ENCODE measurements at regions not wholly inside any gene's neighbourhood (a gene's known extent, or its start where the extent isn't known, plus 50 kb on each side); places are given as distances from the start of the nearest gene placed in this dataset.

- H3K4me3 ChIP-seq: no peak overlapping the region
- intact Hi-C loops (cut with DNase I): no loop called here
- H3K4me1 ChIP-seq: no peaks in the 10 kb centered on the region
- TF ChIP-seq POLR2A (IDR thresholded peaks at IDR 0.05): no peak
- no peak for TF ChIP-seq CTCF (IDR thresholded peaks at IDR 0.05)
- ATAC-seq (no peak), DNase-seq (no peak)
- no peaks in the 10 kb centered on the region for H3K27me3 ChIP-seq
- H3K36me3 ChIP-seq: no peaks in the 10 kb centered on the region
- WGBS, 4 donors: 77 to 85% (median 78%) methylated on average over 6 of the region's 6 CpGs
- H3K9me3 ChIP-seq: no peaks in the 10 kb centered on the region
- no peak overlapping the region for H3K27ac ChIP-seq
These were observed 341.2 kb upstream of the ZFHX3 start for GRCh38 chr16:73389085-73389484.

- intact Hi-C loops (cut with DNase I): no loop called here
- Histone ChIP-seq H3K27ac (no peak overlapping the region), H3K4me1 (no peaks in the 10 kb centered on the region), H3K36me3 (no peaks in the 10 kb centered on the region), H3K9me3 (no peaks in the 10 kb centered on the region), H3K27me3 (no peaks in the 10 kb centered on the region), H3K4me3 (no peak overlapping the region)
- DNase-seq (no peak), ATAC-seq (no peak)
- WGBS, 4 donors: 95 to 99% (median 97%) methylated on average over 3 of the region's 3 CpGs
- TF ChIP-seq CTCF (IDR thresholded peaks at IDR 0.05) (no peak), POLR2A (IDR thresholded peaks at IDR 0.05) (no peak)
These were observed 340.1 kb upstream of the ZFHX3 start for GRCh38 chr16:73387979-73388378.

- H3K27me3 ChIP-seq: no peaks in the 10 kb centered on the region
- 75 to 86% (median 81%) methylated on average over 5 of the region's 5 CpGs for WGBS, 4 donors
- ATAC-seq (no peak), DNase-seq (no peak)
- no peak overlapping the region for H3K4me3 ChIP-seq
- no peak for TF ChIP-seq CTCF (IDR thresholded peaks at IDR 0.05)
- intact Hi-C loops (cut with DNase I): no loop called here
- H3K9me3 ChIP-seq: no peaks in the 10 kb centered on the region
- H3K27ac ChIP-seq: no peak overlapping the region
- no peaks in the 10 kb centered on the region for H3K36me3 ChIP-seq
- H3K4me1 ChIP-seq: no peaks in the 10 kb centered on the region
These were observed 337.8 kb upstream of the ZFHX3 start for GRCh38 chr16:73385696-73386095.

GRCh38 chr16:73384506-73385089 lies 336.7 kb upstream of the ZFHX3 start:
- WGBS, 4 donors: 80 to 93% (median 87%) methylated on average over 5 of the region's 5 CpGs
- H3K27me3 ChIP-seq: no peaks in the 10 kb centered on the region
- no peaks in the 10 kb centered on the region for H3K36me3 ChIP-seq
- H3K4me1 ChIP-seq: no peaks in the 10 kb centered on the region
- peak overlapping the region in 1 of 12 donors; percentile 59 for H3K27ac ChIP-seq
- TF ChIP-seq POLR2A (IDR thresholded peaks at IDR 0.05) (no peak), CTCF (IDR thresholded peaks at IDR 0.05) (no peak)
- ATAC-seq (no peak), DNase-seq (peak in 1 of 5 donors; percentile 12)
- H3K4me3 ChIP-seq: no peak overlapping the region
- intact Hi-C loops (cut with DNase I): no loop called here
- H3K9me3 ChIP-seq: no peaks in the 10 kb centered on the region
